C4-2B (cell line): ENCODE measurements at regions not wholly inside any gene's neighbourhood (a gene's known extent, or its start where the extent isn't known, plus 50 kb on each side); places are given as distances from the start of the nearest gene placed in this dataset.

Source experiments
- ZFX ChIP-seq: fragments of 450-650 bp; IDR thresholded peaks from 2 replicates; pipeline ENCODE4 v1.6.1; 2017
- TF ChIP-seq, protein P1 (sequence below): fragments of 450-650 bp; conservative IDR thresholded peaks from 2 replicates; pipeline ENCODE4 v1.5.1; 2017; ENCODE audit warnings: mild to moderate bottlenecking

DNA sequence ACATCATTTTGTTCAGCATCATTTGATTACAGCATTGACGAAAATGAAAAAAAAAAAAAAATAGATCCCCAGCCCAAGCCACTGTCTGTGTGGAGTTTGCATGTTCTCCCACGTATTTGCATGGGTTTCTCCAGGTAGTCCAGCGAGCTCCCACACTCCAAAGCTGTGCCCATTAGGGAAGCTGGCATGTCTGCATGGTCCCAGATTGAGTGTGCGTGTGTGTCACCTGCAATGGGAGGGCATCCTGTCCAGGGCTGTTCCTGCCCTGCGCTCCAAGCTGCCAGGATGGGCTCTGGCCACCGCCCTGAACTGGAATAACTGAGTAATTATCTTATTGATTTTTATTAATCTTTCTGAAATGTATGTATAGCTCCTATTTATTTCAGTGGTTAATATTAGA lies 88.6 kb downstream of the KLF12 start:
- TF ChIP-seq, protein P1, sequence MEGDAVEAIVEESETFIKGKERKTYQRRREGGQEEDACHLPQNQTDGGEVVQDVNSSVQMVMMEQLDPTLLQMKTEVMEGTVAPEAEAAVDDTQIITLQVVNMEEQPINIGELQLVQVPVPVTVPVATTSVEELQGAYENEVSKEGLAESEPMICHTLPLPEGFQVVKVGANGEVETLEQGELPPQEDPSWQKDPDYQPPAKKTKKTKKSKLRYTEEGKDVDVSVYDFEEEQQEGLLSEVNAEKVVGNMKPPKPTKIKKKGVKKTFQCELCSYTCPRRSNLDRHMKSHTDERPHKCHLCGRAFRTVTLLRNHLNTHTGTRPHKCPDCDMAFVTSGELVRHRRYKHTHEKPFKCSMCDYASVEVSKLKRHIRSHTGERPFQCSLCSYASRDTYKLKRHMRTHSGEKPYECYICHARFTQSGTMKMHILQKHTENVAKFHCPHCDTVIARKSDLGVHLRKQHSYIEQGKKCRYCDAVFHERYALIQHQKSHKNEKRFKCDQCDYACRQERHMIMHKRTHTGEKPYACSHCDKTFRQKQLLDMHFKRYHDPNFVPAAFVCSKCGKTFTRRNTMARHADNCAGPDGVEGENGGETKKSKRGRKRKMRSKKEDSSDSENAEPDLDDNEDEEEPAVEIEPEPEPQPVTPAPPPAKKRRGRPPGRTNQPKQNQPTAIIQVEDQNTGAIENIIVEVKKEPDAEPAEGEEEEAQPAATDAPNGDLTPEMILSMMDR = no peak
- no peak for TF ChIP-seq ZFX
